ENCODE measurements at regions not wholly inside any gene's neighbourhood (a gene's known extent, or its start where the extent isn't known, plus 50 kb on each side); places are given as distances from the start of the nearest gene placed in this dataset.

- Histone ChIP-seq H3K9me2 (replicated peaks; ENCODE audit: insufficient read depth, low read length) (no peaks in the 10 kb centered on the region), H3K9ac (ENCODE audit: low read length) (no peak overlapping the region), H3K79me2 (ENCODE audit: low read length) (no peaks in the 10 kb centered on the region), H3K27me3 (ENCODE audit: low read length) (no peaks in the 10 kb centered on the region), H3K9me3 (ENCODE audit: low read length) (no peaks in the 10 kb centered on the region), H3K36me3 (ENCODE audit: insufficient read depth, low read length) (no peaks in the 10 kb centered on the region), H3K4me2 (ENCODE audit: low read depth, low read length, poor library complexity, severe bottlenecking) (no peak overlapping the region), H4K20me1 (ENCODE audit: insufficient read depth, low read depth, low read length) (no peaks in the 10 kb centered on the region), H2AFZ (ENCODE audit: low read length) (no peak overlapping the region), H3K27ac (ENCODE audit: low read length) (no peak overlapping the region), H3K4me1 (ENCODE audit: low read length) (no peaks in the 10 kb centered on the region), H3K4me3 (ENCODE audit: low read length) (no peak overlapping the region)
- DNase-seq: no peak
These were observed 111.6 kb downstream of the TSPAN8 start for GRCh38 chr12:71046215-71046614.

DNA sequence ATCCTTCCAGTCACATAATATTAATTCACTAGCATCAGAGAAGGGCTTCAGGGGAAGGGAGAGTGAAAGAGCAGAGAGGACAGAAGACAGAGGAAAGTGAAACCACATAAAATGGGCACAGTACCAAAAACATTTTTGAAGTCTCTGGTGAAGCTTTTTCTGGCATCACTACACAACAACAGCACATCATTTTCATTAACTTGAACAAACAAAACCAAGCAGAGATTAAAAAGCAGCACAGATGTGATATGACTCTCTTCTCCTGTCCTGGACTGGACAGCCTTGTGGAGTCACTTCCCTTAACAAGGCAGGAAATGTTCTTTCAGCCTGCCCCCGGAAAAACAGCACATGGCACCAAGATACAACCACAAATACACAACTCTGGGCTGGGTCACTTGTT, 112.0 kb downstream of the TSPAN8 start:
- no peak overlapping the region for H2AFZ ChIP-seq (ENCODE audit: low read length)
- H3K9me3 ChIP-seq (ENCODE audit: low read length): no peaks in the 10 kb centered on the region
- no peak for DNase-seq
- H3K4me2 ChIP-seq (ENCODE audit: low read depth, low read length, poor library complexity, severe bottlenecking): no peak overlapping the region
- H3K4me3 ChIP-seq (ENCODE audit: low read length): no peak overlapping the region
- no peaks in the 10 kb centered on the region for H3K79me2 ChIP-seq (ENCODE audit: low read length)
- H3K4me1 ChIP-seq (ENCODE audit: low read length): no peaks in the 10 kb centered on the region
- H3K27ac ChIP-seq (ENCODE audit: low read length): no peak overlapping the region
- no peaks in the 10 kb centered on the region for H3K27me3 ChIP-seq (ENCODE audit: low read length)
- H3K36me3 ChIP-seq (ENCODE audit: insufficient read depth, low read length): no peaks in the 10 kb centered on the region
- H3K9ac ChIP-seq (ENCODE audit: low read length): no peak overlapping the region
- H4K20me1 ChIP-seq (ENCODE audit: insufficient read depth, low read depth, low read length): no peaks in the 10 kb centered on the region
- no peaks in the 10 kb centered on the region for H3K9me2 ChIP-seq (replicated peaks; ENCODE audit: insufficient read depth, low read length)

DNA sequence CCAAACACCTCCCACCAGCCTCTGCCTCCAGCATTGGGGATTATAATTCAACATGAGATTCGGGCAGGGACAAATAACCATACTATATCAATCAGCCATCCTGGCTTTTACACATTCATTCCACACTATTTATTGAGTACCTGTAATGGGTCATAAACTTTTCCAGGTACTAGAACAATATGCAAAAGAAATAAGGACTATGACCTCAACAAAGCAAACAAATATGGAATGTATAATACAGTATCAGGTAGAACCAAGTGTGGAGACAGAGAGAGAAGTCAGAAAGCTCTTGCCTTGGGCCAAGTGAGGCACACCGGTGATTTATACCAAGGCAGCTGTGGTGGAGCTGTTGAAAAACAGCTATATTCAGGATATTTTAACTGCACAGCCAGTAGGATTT, 116.3 kb downstream of the TSPAN8 start:
- Histone ChIP-seq H3K27me3 (ENCODE audit: low read length) (no peaks in the 10 kb centered on the region), H2AFZ (ENCODE audit: low read length) (no peak overlapping the region), H3K27ac (ENCODE audit: low read length) (no peak overlapping the region), H3K4me3 (ENCODE audit: low read length) (no peak overlapping the region), H3K36me3 (ENCODE audit: insufficient read depth, low read length) (no peaks in the 10 kb centered on the region), H3K9ac (ENCODE audit: low read length) (no peak overlapping the region), H4K20me1 (ENCODE audit: insufficient read depth, low read depth, low read length) (no peaks in the 10 kb centered on the region), H3K79me2 (ENCODE audit: low read length) (no peaks in the 10 kb centered on the region), H3K9me2 (replicated peaks; ENCODE audit: insufficient read depth, low read length) (no peaks in the 10 kb centered on the region), H3K4me1 (ENCODE audit: low read length) (no peaks in the 10 kb centered on the region), H3K9me3 (ENCODE audit: low read length) (no peaks in the 10 kb centered on the region), H3K4me2 (ENCODE audit: low read depth, low read length, poor library complexity, severe bottlenecking) (no peak overlapping the region)
- no peak for DNase-seq

GRCh38 chr12:71038960-71039359, 118.4 kb upstream of the PTPRR start:
- no peak overlapping the region for H3K4me3 ChIP-seq (ENCODE audit: low read length)
- H3K27ac ChIP-seq (ENCODE audit: low read length): no peak overlapping the region
- DNase-seq: no peak
- no peaks in the 10 kb centered on the region for H3K9me3 ChIP-seq (ENCODE audit: low read length)
- no peaks in the 10 kb centered on the region for H3K4me1 ChIP-seq (ENCODE audit: low read length)
- no peaks in the 10 kb centered on the region for H3K27me3 ChIP-seq (ENCODE audit: low read length)
- H3K4me2 ChIP-seq (ENCODE audit: low read depth, low read length, poor library complexity, severe bottlenecking): no peak overlapping the region
- no peaks in the 10 kb centered on the region for H3K9me2 ChIP-seq (replicated peaks; ENCODE audit: insufficient read depth, low read length)
- H4K20me1 ChIP-seq (ENCODE audit: insufficient read depth, low read depth, low read length): no peaks in the 10 kb centered on the region
- no peaks in the 10 kb centered on the region for H3K79me2 ChIP-seq (ENCODE audit: low read length)
- H3K36me3 ChIP-seq (ENCODE audit: insufficient read depth, low read length): no peaks in the 10 kb centered on the region
- H2AFZ ChIP-seq (ENCODE audit: low read length): no peak overlapping the region
- no peak overlapping the region for H3K9ac ChIP-seq (ENCODE audit: low read length)

- Histone ChIP-seq H4K20me1 (ENCODE audit: insufficient read depth, low read depth, low read length) (no peaks in the 10 kb centered on the region), H3K9ac (ENCODE audit: low read length) (no peak overlapping the region), H3K79me2 (ENCODE audit: low read length) (no peaks in the 10 kb centered on the region), H3K36me3 (ENCODE audit: insufficient read depth, low read length) (no peaks in the 10 kb centered on the region), H3K27me3 (ENCODE audit: low read length) (no peaks in the 10 kb centered on the region), H3K4me3 (ENCODE audit: low read length) (no peak overlapping the region), H3K9me2 (replicated peaks; ENCODE audit: insufficient read depth, low read length) (no peaks in the 10 kb centered on the region), H3K4me2 (ENCODE audit: low read depth, low read length, poor library complexity, severe bottlenecking) (no peak overlapping the region), H3K4me1 (ENCODE audit: low read length) (no peaks in the 10 kb centered on the region), H3K27ac (ENCODE audit: low read length) (no peak overlapping the region), H3K9me3 (ENCODE audit: low read length) (no peaks in the 10 kb centered on the region), H2AFZ (ENCODE audit: low read length) (no peak overlapping the region)
- no peak for DNase-seq
These were observed 116.0 kb upstream of the PTPRR start for GRCh38 chr12:71036526-71036925.

DNA sequence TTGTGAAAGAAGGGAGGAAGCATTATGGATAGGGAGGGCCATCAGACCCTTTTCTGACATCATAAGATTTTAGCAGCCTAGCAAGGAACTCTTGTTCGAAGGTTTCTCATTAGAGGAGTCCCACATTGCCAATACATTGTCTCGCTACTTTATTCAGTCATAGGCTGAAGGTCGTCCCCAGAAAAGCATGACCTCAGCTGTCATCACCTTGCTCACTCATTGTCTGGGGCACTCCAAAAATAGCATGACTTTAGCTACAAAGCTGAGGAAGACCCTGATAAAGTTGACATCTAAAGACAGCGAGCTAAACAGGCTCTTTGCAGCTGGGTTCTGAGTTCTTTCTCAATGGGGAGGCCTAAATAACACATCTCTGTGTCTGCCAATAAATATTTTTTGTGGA, 112.4 kb upstream of the PTPRR start:
- no peaks in the 10 kb centered on the region for H3K36me3 ChIP-seq (ENCODE audit: insufficient read depth, low read length)
- H3K27ac ChIP-seq (ENCODE audit: low read length): no peak overlapping the region
- H3K79me2 ChIP-seq (ENCODE audit: low read length): no peaks in the 10 kb centered on the region
- no peak overlapping the region for H3K4me3 ChIP-seq (ENCODE audit: low read length)
- H3K27me3 ChIP-seq (ENCODE audit: low read length): no peaks in the 10 kb centered on the region
- H3K4me1 ChIP-seq (ENCODE audit: low read length): no peaks in the 10 kb centered on the region
- H2AFZ ChIP-seq (ENCODE audit: low read length): no peak overlapping the region
- H3K9ac ChIP-seq (ENCODE audit: low read length): no peak overlapping the region
- no peaks in the 10 kb centered on the region for H4K20me1 ChIP-seq (ENCODE audit: insufficient read depth, low read depth, low read length)
- H3K9me3 ChIP-seq (ENCODE audit: low read length): no peaks in the 10 kb centered on the region
- DNase-seq: no peak
- H3K9me2 ChIP-seq (replicated peaks; ENCODE audit: insufficient read depth, low read length): no peaks in the 10 kb centered on the region
- no peak overlapping the region for H3K4me2 ChIP-seq (ENCODE audit: low read depth, low read length, poor library complexity, severe bottlenecking)

GRCh38 chr12:71029302-71029701, 108.8 kb upstream of the PTPRR start:
- H3K27me3 ChIP-seq (ENCODE audit: low read length): no peaks in the 10 kb centered on the region
- H3K9me3 ChIP-seq (ENCODE audit: low read length): no peaks in the 10 kb centered on the region

GRCh38 chr12:71027856-71028255, 107.3 kb upstream of the PTPRR start:
- H3K9me3 ChIP-seq (ENCODE audit: low read length): no peaks in the 10 kb centered on the region
- no peak overlapping the region for H3K4me2 ChIP-seq (ENCODE audit: low read depth, low read length, poor library complexity, severe bottlenecking)
- H3K4me1 ChIP-seq (ENCODE audit: low read length): no peaks in the 10 kb centered on the region
- no peak overlapping the region for H3K9ac ChIP-seq (ENCODE audit: low read length)
- DNase-seq: no peak
- H3K36me3 ChIP-seq (ENCODE audit: insufficient read depth, low read length): no peaks in the 10 kb centered on the region
- H3K4me3 ChIP-seq (ENCODE audit: low read length): no peak overlapping the region
- no peak overlapping the region for H3K27ac ChIP-seq (ENCODE audit: low read length)
- no peaks in the 10 kb centered on the region for H3K9me2 ChIP-seq (replicated peaks; ENCODE audit: insufficient read depth, low read length)
- no peaks in the 10 kb centered on the region for H4K20me1 ChIP-seq (ENCODE audit: insufficient read depth, low read depth, low read length)
- H3K79me2 ChIP-seq (ENCODE audit: low read length): no peaks in the 10 kb centered on the region
- H3K27me3 ChIP-seq (ENCODE audit: low read length): no peaks in the 10 kb centered on the region
- no peak overlapping the region for H2AFZ ChIP-seq (ENCODE audit: low read length)

More at GRCh38 chr12:71029302-71029701, 108.8 kb upstream of the PTPRR start:
- Histone ChIP-seq H4K20me1 (ENCODE audit: insufficient read depth, low read depth, low read length) (no peaks in the 10 kb centered on the region), H3K79me2 (ENCODE audit: low read length) (no peaks in the 10 kb centered on the region), H3K4me3 (ENCODE audit: low read length) (no peak overlapping the region), H3K36me3 (ENCODE audit: insufficient read depth, low read length) (no peaks in the 10 kb centered on the region), H3K4me2 (ENCODE audit: low read depth, low read length, poor library complexity, severe bottlenecking) (no peak overlapping the region), H3K4me1 (ENCODE audit: low read length) (no peaks in the 10 kb centered on the region), H3K9me2 (replicated peaks; ENCODE audit: insufficient read depth, low read length) (no peaks in the 10 kb centered on the region), H3K27ac (ENCODE audit: low read length) (no peak overlapping the region), H3K9ac (ENCODE audit: low read length) (no peak overlapping the region), H2AFZ (ENCODE audit: low read length) (no peak overlapping the region)
- no peak for DNase-seq

DNA sequence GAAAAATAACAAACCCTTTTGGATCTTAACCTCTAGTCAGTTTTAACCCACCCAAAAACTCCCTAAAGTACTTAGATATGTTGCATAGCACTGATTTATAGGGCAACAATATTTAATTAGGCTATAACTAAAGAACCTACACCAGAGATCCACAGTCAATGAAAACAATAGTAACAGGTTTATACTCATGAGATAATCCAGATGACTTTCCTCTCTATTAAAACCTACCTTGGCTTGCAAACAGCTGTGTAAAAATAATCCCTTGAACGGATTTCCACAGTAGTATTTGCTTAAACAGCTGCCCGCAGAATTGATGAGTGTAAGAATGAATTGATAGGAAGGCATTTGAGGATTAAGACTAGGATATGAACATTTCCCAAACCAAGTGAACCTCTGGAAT, 104.3 kb upstream of the PTPRR start:
- no peaks in the 10 kb centered on the region for H3K36me3 ChIP-seq (ENCODE audit: insufficient read depth, low read length)
- no peaks in the 10 kb centered on the region for H3K27me3 ChIP-seq (ENCODE audit: low read length)
- H3K9me3 ChIP-seq (ENCODE audit: low read length): no peaks in the 10 kb centered on the region
- H3K9ac ChIP-seq (ENCODE audit: low read length): no peak overlapping the region
- DNase-seq: no peak
- H2AFZ ChIP-seq (ENCODE audit: low read length): no peak overlapping the region
- no peak overlapping the region for H3K4me2 ChIP-seq (ENCODE audit: low read depth, low read length, poor library complexity, severe bottlenecking)
- H3K4me3 ChIP-seq (ENCODE audit: low read length): no peak overlapping the region
- H3K79me2 ChIP-seq (ENCODE audit: low read length): no peaks in the 10 kb centered on the region
- H3K4me1 ChIP-seq (ENCODE audit: low read length): no peaks in the 10 kb centered on the region
- no peaks in the 10 kb centered on the region for H4K20me1 ChIP-seq (ENCODE audit: insufficient read depth, low read depth, low read length)
- no peaks in the 10 kb centered on the region for H3K9me2 ChIP-seq (replicated peaks; ENCODE audit: insufficient read depth, low read length)
- no peak overlapping the region for H3K27ac ChIP-seq (ENCODE audit: low read length)
